ENCODE measurements at regions not wholly inside any gene's neighbourhood (a gene's known extent, or its start where the extent isn't known, plus 50 kb on each side); places are given as distances from the start of the nearest gene placed in this dataset.

- Histone ChIP-seq H3K27me3 (ENCODE audit: insufficient read depth, low read depth) (no peaks in the 10 kb centered on the region), H3K4me2 (no peak overlapping the region), H2AFZ (no peak overlapping the region), H4K20me1 (ENCODE audit: insufficient read depth) (no peaks in the 10 kb centered on the region), H3K4me1 (replicated peaks; ENCODE audit: insufficient read depth) (no peaks in the 10 kb centered on the region), H3F3A (ENCODE audit: insufficient read depth, low read depth) (no peaks in the 10 kb centered on the region), H3K9me3 (ENCODE audit: insufficient read depth, low read depth) (no peaks in the 10 kb centered on the region), H3K9me2 (ENCODE audit: insufficient read depth) (no peaks in the 10 kb centered on the region), H3K36me3 (ENCODE audit: low read depth) (no peaks in the 10 kb centered on the region), H3K79me2 (ENCODE audit: low read depth) (no peaks in the 10 kb centered on the region), H3K27ac (no peak overlapping the region), H3K4me3 (no peak overlapping the region)
- no peak for DNase-seq
- intact Hi-C loops (cut with micrococcal nuclease; ENCODE audit: unreplicated experiment), result no loop called here
- ChIA-PET CTCF (no interaction called here), POLR2A (ENCODE audit: unreplicated experiment) (interaction anchor here (0.6 kb wide), 1 partner anchor 443 kb away, joined by 6 read pairs; no protein-coding TSS in a partner anchor)
- TF ChIP-seq EZH2 (IDR thresholded peaks at IDR 0.05; ENCODE audit: low read depth), result no peak
- TF ChIP-seq CTCF (conservative IDR thresholded peaks at IDR 0.05), result no peak
- BruUV-seq (replicated peaks), result no TSS peak
These were observed 479.2 kb downstream of the RPS29 start for GRCh38 chr14:49106741-49107667.

GRCh38 chr14:49105956-49106355, 480.2 kb downstream of the RPS29 start:
- no peaks in the 10 kb centered on the region for H3K9me2 ChIP-seq (ENCODE audit: insufficient read depth)
- no peak overlapping the region for H3K27ac ChIP-seq
- H3K4me3 ChIP-seq, result no peak overlapping the region
- H3K36me3 ChIP-seq (ENCODE audit: low read depth), result no peaks in the 10 kb centered on the region
- no peaks in the 10 kb centered on the region for H3F3A ChIP-seq (ENCODE audit: insufficient read depth, low read depth)
- no peak for DNase-seq
- H2AFZ ChIP-seq, result no peak overlapping the region
- H3K27me3 ChIP-seq (ENCODE audit: insufficient read depth, low read depth), result no peaks in the 10 kb centered on the region
- H3K79me2 ChIP-seq (ENCODE audit: low read depth), result no peaks in the 10 kb centered on the region
- no TSS peak for BruUV-seq (replicated peaks)
- no peaks in the 10 kb centered on the region for H4K20me1 ChIP-seq (ENCODE audit: insufficient read depth)
- H3K9me3 ChIP-seq (ENCODE audit: insufficient read depth, low read depth), result no peaks in the 10 kb centered on the region
- intact Hi-C loops (cut with micrococcal nuclease; ENCODE audit: unreplicated experiment), result no loop called here
- ChIA-PET POLR2A (ENCODE audit: unreplicated experiment) (no interaction called here), CTCF (no interaction called here)
- H3K4me2 ChIP-seq, result no peak overlapping the region
- TF ChIP-seq EZH2 (IDR thresholded peaks at IDR 0.05; ENCODE audit: low read depth) (no peak), CTCF (conservative IDR thresholded peaks at IDR 0.05) (no peak)
- no peaks in the 10 kb centered on the region for H3K4me1 ChIP-seq (replicated peaks; ENCODE audit: insufficient read depth)

- Histone ChIP-seq H3K9me3 (ENCODE audit: insufficient read depth, low read depth) (no peaks in the 10 kb centered on the region), H3K27ac (no peak overlapping the region), H3K9me2 (ENCODE audit: insufficient read depth) (no peaks in the 10 kb centered on the region), H3K4me3 (no peak overlapping the region), H3K4me2 (no peak overlapping the region), H3F3A (ENCODE audit: insufficient read depth, low read depth) (no peaks in the 10 kb centered on the region), H3K79me2 (ENCODE audit: low read depth) (no peaks in the 10 kb centered on the region), H3K4me1 (replicated peaks; ENCODE audit: insufficient read depth) (no peaks in the 10 kb centered on the region), H4K20me1 (ENCODE audit: insufficient read depth) (no peaks in the 10 kb centered on the region), H2AFZ (no peak overlapping the region), H3K27me3 (ENCODE audit: insufficient read depth, low read depth) (no peaks in the 10 kb centered on the region), H3K36me3 (ENCODE audit: low read depth) (no peaks in the 10 kb centered on the region)
- TF ChIP-seq CTCF (conservative IDR thresholded peaks at IDR 0.05) (no peak), EZH2 (IDR thresholded peaks at IDR 0.05; ENCODE audit: low read depth) (no peak)
- POLR2A ChIA-PET (ENCODE audit: unreplicated experiment), result no interaction called here
- DNase-seq, result no peak
- CTCF ChIA-PET, result no interaction called here
- intact Hi-C loops (cut with micrococcal nuclease; ENCODE audit: unreplicated experiment), result no loop called here
- BruUV-seq (replicated peaks), result no TSS peak
These were observed 480.7 kb downstream of the RPS29 start for GRCh38 chr14:49105512-49105911.

Measured in PC-9 (cell line).